GM21528 (cell line): ENCODE measurements at regions not wholly inside any gene's neighbourhood (a gene's known extent, or its start where the extent isn't known, plus 50 kb on each side); places are given as distances from the start of the nearest gene placed in this dataset.
"Not testable (repeated sequence)": the region's sequence is repeated elsewhere in the genome, so short reads cannot be mapped to it uniquely, and the experiment has no call there.

ENCODE experiments used
- ATAC-seq: cut with Tn5 transposase; IDR thresholded peaks from one replicate; pipeline ENCODE4 v1.9.1; 2021; ENCODE audit warnings: mild to moderate bottlenecking, moderate library complexity; ENCODE audit not compliant: unreplicated experiment, low FRiP score

DNA sequence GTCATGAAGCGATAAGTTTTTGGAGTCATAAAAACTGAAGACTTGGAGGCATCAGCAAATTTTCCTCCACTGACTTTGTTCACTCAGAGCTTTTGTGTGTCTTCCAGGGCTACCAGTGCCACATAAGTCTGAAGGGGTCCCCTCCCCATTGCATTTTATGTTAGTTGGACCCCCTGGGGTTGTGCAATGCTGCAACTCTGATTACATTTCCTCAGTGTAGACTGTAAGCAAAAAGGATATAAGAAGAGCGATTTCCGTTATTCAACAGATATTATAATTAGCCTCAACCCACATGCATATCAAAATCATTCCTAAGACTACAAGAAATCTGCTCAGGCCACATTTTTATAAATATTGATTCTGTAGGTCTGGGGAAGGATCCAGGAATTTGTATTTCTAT, 324.0 kb downstream of the TDRD3 start:
- ATAC-seq: no peak

DNA sequence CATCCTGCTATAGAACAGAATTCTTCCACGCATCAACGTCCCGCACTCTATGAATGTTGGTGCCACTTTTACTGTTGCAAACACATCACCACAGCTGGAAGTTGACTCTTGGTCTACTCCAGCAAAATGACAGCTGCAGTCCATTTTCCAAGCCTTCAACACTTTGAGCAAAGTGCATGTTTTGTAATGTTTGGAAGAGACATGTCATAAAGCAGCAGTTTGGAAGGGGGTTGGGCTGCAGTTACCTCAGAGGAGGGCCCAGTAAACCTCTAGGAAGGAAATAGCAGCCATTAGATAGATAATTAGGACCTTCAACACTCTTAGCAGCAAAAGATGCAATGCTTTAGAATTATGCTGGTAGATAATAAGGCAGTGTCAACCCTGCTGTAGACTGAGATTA, 323.6 kb downstream of the TDRD3 start:
- no peak for ATAC-seq

DNA sequence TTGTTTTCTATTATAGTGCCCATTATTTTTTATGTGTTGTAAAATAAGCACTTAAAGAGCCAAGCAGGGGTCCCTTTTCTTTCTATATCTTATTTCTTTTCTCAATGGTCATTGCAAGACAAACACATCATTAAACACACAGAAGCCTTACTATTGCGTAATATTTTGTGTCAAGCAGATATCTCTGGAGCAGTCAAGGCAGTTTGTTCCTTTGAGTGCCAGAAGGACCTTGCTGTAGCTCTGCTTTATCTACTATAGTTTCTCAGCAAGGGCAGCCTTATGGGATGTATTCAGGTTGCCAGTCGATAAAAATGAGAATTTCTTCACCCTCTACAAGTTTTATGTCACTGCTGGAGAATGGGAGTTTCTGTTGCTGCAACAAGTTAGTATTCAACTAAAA, 319.3 kb downstream of the TDRD3 start:
- no peak for ATAC-seq

DNA sequence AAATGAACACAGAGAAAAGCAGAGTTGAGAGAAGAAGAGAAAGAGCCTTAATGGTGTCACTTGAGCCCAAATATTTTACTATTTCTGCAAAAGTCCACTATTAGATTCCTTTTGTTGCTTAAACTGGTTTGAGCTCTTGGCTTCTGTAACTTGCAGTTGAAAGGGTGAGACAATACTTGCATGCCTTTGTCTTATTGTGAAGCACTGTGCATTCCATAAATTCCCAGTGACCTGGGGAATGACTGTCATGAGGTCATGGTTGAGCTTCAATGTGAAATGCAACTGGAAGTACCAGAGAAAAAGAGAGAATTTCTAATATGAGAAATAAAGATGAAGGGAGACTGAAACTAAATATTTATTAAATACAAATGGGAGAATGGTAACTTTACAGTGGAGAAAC, 310.9 kb downstream of the TDRD3 start:
- no peak for ATAC-seq

DNA sequence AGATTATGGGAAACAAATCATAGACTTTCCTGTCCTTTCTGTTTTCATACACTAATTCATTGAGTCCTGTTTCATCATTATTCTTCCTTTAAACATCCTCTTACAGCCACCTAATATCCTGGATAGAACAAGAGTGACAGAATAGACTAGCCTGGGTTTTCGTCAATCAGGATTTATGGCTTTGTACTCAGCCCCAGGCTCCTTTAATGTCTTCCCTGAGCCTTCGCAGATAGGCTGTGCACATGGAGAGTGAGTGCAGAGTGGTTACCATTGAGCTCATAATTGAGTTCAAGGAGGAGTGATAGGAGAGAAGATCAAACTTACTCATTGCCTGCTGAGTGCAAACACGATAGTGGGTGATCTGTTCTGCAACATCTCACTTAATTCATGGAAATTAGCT, 304.9 kb downstream of the TDRD3 start:
- ATAC-seq: no peak

DNA sequence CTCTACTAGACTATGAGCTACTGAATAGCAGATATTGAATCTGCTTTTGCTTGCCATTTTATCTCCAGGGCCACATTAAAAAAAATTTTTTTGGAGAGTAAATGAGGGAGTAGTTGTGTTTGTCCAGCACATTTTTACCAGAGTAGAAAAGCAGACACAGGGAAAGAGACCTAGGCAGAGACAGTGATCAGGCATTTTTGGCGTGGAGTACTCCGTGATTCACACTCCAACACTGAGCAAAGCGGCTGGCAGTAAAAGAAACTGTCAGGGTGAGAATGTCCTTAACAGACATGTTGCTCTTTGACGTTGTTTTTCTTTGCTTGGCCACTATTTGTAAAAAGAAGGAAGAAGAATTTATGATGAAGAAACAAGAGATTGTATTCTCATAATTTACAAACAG, 304.0 kb downstream of the TDRD3 start:
- no peak for ATAC-seq

DNA sequence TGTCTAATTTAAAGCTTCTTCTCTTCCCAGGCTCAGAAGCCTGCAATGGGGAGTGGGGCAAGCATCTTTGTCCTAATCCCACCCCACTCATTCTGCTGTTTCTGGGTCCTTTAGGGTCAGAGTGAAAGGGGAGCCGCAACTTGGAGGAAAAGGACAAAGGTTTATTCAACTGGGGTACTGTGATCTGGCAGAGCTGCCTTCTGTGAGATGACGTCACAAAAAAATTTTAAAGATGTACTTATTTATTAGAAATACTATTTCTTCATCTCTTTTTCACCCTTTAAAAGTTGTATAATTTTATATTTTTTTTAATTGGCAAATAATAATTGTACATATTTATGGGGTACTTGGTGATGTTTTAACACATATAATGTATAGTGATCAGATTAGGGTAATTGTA, 302.6 kb downstream of the TDRD3 start:
- ATAC-seq: no peak

DNA sequence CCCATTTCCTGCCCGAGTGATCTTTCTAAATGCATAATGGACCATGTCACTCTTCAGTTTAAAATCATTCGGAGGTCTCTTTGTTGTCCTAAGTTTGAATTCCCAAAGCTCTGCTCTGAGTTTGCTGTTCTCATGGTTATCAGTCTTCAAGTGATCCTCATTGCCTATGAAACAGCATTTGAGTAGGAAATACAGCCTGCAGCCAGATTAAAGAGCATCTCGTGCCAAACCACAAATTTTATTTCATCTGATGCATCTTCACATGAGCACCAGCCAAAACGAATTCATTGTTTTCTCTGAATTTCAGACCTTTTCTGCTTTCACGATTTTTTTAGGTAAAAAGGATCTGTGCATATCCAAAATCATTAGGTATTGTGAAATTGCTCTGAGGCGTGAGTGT, 299.6 kb downstream of the TDRD3 start:
- ATAC-seq: no peak

DNA sequence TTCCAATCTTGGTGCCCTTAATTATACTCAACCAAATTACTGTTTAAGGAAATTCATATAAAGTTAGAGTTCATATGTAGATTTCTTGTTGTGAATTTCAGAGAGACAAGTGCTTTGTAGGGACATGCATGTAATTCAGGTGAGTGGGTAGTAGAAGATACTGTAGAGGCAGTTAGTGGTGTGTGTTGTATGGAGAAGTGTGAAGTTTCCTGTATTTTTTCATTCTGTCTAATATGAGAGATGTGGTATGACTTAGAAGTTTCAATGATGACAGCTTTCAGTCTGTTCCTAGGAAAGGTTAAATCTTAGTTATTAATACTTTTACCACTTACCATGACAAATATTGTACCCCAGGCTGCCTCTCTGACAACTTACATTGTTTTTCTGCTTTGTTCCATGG, 294.2 kb downstream of the TDRD3 start:
- ATAC-seq: no peak

DNA sequence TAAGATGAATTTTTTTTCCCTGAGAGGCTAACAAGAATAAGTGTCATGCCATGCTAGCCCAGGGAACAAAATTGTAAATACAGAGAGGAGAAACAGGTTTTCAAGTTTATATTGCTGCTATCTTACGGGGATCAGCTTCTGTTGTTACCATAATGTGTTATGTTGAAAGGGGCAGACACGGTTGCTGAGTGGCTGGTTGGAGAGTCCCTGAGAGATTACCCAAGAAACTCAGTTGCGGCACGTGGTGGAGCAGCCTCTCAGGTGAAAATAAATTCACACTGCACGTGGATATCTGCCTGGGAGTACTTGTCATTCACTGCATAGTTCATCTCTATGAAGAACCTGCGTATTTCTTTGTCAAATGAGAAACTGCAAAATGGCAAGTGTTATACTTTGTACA, 293.6 kb downstream of the TDRD3 start:
- ATAC-seq: no peak

DNA sequence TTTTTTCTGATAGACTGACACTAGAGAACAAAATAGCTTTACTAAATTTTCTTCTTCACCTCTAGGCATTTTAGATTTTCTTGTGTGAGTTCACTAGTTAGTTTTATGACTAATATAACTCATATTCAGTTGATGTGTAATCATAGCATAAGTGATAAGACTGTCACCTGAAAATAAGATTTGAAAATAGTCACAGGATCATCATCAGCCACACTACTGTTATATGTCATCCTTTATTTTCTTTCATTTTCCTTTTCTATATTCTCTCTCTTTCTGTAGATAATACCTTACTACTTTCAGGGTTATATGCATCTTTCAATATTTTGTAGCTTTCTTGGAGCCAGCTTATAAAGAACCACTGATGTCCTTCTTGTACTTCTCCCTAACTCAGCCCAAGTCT, 292.6 kb downstream of the TDRD3 start:
- peak; percentile 65 for ATAC-seq

DNA sequence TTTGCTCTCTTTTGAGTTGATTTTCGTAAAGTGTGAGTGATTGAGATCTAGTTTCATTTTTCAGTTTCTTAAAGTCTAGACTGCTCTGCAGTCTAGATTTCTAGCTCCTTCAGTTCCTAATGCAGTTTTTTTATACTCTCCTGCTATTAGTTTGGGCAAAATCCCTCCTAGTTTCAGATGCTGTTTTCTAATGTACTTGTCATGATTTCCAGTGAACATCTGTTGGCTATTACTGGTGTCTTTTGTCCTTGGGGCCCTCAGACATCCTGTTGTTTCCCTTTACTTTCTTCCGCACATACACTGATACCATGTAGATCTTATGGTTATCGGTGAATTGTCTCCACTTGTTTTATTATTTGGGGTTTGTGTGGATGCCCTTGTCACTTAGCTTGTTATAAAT, 292.1 kb downstream of the TDRD3 start:
- ATAC-seq: no peak

DNA sequence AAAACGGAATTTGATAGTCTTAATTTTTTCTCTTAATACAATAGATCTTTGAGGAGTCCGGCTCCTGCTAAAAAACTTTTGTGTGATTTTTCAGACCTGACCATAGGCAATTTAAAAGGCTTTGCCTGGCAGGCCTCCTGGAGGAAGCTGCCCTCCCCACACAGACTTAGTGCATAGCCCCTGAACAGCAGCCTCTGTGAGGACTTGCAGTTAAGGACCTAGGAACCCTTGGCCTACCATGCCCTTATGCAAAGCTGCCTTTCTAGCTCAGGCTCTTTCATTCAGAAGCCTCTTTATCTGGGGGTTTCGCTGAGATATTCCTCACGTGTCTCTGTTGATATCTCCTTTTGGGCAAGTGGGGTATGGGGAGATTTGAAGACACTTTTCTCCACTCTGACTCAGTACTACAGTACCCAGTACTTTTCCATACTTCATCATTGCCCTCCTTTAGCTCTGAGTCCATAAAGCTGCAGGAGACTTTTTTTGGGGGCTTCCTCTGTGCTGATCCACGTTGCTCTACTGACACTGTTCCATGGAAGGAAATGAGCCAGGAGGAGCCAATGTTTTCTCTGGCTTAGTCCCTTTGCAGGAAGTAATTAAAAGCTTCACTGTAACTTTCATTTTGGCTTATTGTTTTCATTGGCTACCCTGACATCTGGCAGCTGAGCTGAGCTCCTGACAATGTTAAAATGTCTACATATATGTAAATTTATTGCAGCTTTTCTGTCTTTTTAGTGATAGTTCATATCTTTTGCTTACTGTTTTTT, 283.1 kb downstream of the TDRD3 start:
- ATAC-seq: no peak

DNA sequence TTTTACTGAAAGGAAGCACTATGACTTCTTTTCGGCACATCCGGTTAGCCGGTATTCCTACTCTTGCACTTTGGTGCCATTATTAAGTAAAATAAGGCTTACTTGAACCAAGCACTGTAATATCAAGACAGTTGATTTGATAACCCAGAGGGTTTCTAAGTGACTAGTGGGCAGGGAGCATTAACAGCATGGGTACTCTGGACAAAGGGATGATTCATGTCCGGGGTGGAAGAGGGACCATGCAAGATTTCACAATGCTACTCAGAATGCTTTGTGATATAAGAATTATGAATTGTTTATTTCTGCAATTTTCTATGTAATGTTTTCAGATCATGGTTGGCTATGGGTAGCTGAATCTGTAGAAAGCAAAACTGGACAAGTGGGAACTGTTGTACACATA, 282.1 kb downstream of the TDRD3 start:
- no peak for ATAC-seq

DNA sequence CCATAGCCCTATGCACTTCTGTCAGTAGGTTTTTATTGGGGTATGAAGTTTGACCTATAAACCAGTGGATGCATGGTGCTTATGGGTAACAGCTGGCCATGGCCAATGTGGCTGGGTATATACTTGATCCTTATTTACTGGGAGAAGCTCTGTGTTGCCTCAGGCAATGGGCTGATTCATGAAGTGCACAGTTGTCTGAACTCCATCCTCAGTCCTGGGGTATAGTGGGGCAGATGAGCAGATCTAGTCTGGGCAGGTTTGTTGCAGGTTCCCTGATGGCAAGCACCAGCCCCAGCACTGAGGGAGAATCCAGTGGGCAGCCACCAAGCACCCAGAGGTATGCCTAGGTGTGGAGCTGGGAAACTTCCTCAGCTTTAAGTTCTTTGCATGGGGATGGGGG, 274.4 kb downstream of the TDRD3 start:
- ATAC-seq: no peak

DNA sequence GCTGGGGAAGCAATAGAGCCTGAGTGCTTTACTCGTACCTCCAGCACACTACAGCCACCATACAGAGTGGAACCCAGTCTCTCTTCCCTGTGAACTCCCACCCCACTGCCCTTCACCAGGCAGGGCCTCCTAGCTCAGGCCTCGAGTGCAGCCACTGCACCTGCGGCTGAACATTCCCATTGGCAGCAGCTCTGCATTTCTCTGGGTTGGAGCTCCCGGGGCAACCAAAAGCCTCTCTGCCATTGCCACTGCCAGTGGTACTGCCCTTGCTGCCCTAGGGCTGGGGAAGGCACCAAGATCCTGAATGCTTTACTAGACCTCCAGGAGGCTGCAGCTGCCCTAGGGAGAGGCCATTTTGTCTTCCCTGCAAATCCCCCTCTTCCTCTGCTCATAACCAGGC, 266.8 kb downstream of the TDRD3 start:
- no peak for ATAC-seq

DNA sequence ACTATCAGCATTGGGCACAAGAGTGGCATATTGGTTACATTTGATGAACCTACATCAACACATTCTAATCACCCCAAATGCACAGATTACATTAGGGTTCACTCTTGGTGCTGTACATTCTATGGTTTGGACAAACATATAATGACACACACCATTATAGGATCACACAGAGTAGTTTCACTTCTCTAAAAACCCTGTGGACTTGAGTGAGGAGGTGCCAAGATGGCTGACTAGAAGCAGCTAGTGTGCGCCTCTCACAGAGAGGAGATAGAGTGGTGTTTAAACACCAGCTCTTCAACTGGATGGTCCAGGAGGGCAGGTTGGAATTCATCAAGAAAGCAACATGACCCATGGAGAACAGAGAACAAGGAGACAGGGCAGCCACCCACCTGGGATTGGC, 265.6 kb downstream of the TDRD3 start:
- ATAC-seq: no peak

DNA sequence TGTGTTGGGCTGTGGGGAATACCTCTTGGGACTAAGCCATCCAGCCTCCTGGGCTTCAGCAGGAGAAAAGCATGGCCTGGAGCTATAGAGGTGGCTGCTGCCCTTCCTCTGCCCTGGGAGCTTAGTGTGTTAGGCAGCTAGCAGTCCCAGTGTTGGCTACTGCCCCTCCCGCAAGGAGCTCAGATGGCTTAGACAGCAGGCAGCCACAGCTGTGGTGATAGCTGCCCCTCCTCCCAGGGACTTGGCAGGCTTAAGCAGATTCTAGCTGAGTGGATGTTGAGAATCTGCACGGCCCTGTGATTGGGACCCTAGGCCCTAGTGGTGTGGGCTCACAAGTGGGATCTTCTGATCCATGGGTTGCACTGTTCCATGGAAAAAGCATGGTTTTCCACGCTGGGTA, 264.5 kb downstream of the TDRD3 start:
- ATAC-seq: no peak

DNA sequence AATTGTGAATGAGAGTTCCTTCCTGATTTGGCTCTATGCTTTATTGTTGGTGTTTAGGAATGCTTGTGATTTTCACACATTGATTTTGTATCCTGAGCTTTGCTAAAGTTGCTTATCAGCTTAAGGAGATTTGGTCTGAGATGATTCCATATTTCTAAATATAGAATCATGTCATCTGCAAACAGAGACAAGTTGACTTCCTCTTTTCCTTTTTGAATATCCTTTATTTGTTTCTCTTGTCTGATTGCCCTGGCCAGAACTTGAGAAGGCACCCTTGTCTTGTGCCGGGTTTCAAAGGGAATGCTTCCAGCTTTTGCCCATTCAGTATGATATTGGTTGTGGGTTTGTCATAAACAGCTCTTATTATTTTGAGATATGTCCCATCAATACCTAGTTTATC, 260.6 kb downstream of the TDRD3 start:
- not testable (repeated sequence) for ATAC-seq

DNA sequence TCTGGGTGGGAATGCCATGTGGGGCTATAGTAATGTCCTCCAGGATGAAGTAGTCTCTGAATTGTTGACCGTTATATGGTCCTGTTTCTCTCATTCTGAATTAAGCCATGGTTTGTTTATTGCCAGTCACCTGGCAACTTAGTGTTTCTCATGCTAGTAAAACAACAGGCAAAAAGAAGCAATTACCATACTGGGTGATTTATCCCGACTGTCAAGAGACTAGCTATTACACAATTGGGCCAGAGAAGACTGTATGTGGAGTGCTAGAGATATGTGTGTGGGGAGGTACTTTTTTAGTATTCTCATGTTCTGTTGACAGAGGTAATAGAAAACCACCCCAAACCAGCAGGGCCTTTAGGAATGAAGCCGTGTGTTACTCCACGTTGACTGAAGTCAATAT, 258.2 kb downstream of the TDRD3 start:
- no peak for ATAC-seq

DNA sequence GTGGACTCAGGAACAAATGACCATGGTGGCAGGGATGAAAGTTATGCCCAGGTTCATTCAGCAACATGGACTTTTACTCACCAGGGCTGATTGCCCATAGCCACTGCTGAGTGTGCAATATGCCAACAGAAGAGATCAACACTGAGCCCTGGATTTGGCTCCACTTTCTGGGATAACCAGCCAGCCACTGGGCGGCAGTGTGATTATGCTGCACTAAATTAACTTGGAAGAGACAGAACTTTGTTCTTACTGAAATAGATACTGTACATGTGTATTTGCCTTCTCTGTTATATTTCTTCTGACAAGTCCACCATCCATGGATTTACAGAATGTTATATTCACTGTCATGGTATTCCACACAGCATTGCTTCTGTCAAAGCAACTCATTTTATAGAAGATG, 257.4 kb downstream of the TDRD3 start:
- no peak for ATAC-seq

DNA sequence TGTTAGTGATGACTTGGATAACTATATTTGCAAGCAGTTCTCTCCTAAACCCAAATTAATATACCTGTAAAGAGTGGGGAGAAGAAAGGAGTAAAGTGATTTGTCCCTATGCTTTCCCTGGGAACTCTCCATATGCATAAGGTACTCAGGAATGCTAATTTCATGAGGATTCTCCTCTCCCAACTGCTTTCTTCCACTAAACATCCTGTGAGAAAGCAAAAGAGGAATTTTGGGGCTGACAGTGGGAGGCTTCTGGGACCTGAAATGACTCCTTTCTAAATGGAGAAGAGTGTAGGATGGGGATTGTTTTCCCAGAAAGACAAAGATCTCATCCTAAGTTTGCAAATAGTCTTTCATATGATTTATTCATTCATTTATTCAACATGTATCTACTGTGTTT, 250.5 kb downstream of the TDRD3 start:
- ATAC-seq: no peak

DNA sequence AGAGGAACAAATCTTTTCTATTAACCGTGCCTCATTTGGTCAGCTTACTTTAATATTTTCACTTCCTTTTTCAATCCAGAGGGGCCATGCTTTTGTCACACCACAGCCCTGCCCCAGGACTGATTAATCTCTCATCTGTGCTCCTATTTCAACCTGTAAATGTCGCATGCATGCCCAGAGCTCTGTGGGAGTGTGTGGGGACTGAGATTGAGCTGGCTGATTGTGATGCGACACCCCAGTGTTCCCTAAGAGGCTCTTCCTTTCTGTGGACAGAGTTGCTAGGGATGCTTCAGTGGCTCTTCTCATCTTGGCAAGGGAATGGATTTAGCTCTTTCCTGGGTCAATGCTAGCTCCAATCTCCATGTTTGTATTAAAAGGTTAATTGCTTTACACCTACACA, 249.6 kb downstream of the TDRD3 start:
- no peak for ATAC-seq
